HG03280 (cell line): ENCODE measurements at regions not wholly inside any gene's neighbourhood (a gene's known extent, or its start where the extent isn't known, plus 50 kb on each side); places are given as distances from the start of the nearest gene placed in this dataset.

Experiments
- ATAC-seq: cut with Tn5 transposase; IDR thresholded peaks from one replicate; pipeline ENCODE4 v1.9.1; 2021; ENCODE audit warnings: mild to moderate bottlenecking, moderate library complexity; ENCODE audit not compliant: unreplicated experiment

- no peak for ATAC-seq
Observed at GRCh38 chr9:108618906-108619550, 236.8 kb downstream of the ACTL7B start.

GRCh38 chr9:108617676-108618075, 238.1 kb downstream of the ACTL7B start:
- ATAC-seq: no peak

DNA sequence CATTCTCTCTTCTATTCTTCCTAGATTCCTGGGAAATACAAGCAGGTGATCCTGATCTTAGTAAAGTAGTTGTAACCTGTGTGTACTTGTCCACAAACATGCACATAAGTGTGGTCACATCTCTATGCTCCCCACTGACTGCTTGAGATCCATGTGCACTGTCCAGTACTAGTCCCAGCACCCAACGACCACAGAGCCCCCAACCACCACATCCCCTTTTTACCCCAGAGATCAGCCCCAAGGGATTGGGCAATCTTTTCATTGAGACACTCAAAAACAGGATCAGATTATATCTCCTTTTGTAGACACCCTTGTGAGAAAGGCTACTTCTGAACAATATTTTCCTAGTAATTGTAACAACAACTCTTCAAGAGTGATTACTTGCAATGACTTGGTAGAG, 240.6 kb downstream of the ACTL7B start:
- ATAC-seq: no peak

DNA sequence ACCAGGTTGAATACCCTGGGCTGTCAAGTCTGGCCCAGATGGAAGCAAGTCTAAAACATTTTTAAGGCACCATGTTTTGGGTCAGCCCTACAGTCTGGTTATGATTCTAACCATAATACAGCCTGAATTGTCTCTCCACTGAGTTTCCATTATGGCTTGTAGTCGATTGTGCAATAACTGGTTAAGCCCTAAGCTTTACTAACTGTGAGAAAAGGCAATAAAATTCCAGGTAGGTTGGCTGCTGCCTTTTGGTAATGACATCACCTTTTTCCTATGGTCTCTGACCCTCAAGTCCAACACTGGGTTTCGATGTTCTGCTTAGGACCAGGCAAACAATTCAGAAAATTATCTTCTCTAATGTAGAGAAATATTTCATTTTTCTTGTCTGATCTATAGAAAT, 243.3 kb downstream of the ACTL7B start:
- no peak for ATAC-seq

DNA sequence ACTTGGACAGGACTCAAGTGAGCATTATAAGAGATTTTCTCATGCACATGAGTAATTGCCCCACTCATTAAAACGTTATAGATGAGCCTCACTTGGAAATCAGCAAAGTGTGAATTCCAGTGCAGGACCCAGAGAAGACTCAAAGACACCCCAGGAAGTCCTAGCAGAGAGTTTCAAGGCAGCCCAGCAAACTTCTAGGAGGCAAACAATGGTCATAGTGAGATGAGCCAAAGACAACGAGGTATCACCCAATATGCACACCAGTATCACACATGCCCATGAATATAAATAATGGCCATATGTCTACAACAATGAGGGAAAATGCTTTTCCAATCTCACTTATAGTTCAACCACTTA, 245.9 kb downstream of the ACTL7B start:
- no peak for ATAC-seq

GRCh38 chr9:108609227-108609896, 246.4 kb downstream of the ACTL7B start:
- ATAC-seq: no peak

- no peak for ATAC-seq
Observed at GRCh38 chr9:108607607-108608006, 248.2 kb downstream of the ACTL7B start.

DNA sequence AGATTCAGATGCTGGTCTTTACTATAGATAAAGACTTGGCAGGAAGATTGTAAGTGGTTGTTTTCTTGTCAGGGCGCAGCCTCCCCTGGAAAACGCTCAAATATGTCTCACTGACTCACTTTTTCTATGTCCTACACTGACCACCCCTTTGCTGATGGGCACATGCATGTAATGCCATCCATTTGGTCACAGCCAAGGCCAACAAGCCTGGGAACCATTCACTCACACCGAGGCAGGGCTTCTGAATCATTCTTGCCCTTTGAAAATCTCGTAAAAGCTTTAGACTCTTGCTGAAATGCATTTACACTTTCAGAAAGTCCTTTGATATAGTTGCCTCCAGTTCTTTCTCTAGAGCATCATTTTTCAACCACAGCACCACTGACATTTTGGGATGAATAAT, 249.4 kb downstream of the ACTL7B start:
- ATAC-seq: no peak

GRCh38 chr9:108603141-108603540, 252.6 kb downstream of the ACTL7B start:
- ATAC-seq: no peak

DNA sequence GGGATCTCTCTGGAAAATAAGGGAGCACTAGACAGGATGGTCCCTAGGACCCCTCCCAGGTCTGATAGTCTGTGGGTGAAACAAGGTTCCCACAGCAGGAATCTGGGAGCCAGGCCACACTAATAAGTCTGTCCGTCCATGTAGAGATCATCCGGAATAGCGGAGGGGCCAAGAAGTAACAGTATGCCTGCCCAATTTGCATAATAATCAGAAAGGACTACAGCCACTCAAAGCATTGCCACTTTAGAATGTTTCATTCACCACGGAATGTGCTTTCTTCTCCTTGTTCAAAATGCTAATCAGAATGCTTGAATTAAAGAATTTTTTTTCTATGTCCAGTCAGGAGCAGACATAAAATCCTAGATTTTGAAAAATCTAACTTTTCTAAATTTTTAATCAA, 254.9 kb downstream of the ACTL7B start:
- no peak for ATAC-seq

GRCh38 chr9:108599571-108599970, 256.2 kb downstream of the ACTL7B start:
- no peak for ATAC-seq

GRCh38 chr9:108591121-108591520, 264.7 kb downstream of the ACTL7B start:
- no peak for ATAC-seq

DNA sequence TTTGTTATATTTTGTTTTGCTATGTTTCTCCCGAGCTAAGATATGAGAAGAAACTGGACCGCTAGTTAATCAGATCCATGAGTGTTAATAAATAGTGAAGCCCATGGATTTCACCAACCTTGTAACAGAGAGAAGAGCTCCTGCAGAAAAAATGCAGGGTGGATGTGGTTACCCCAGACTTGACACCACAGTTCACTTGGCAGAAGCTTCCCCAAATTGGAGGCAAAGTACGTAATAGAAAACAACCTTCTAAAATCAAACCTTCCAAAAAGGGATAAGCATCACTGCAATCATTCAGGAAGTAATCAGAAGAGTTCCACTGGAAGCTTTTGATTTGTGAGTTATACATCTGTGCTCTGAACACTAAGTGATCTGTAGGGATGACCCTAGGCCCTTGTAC, 267.5 kb downstream of the ACTL7B start:
- ATAC-seq: no peak

DNA sequence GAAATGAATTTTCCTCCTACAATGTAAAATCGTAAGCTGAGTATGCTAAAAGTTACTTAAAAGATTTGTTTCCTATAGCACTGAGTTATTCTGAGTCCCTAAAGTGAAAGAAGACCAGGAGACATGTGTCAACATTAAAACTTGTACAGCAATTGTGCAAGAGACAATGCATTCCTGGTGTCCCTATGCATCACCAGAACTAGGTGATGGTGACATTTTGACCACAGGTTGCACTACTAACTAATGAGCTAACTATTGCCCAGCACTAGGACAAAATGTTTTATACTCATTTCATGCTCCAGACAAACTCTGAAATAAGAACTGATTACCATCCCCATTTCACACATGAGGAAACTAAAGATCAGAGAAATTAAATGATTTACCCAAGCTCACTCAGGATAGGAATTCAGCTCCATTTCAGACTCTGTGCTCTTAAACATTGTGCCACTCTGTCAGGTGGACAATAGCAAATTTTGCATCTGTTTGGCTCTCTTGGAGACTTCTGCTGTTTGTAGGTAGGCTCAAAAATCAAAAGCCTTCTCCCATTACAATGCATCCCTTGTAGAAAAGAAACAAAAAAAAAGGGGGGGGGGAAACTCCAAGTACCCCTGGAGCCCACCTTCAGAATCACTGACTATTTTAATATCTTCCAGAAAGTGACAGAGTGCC, 269.2 kb downstream of the ACTL7B start:
- ATAC-seq: no peak

GRCh38 chr9:108584860-108585259, 270.9 kb downstream of the ACTL7B start:
- ATAC-seq: no peak

GRCh38 chr9:108582726-108583125, 273.1 kb downstream of the ACTL7B start:
- ATAC-seq: no peak

- no peak for ATAC-seq
Observed at GRCh38 chr9:108579757-108580439, 275.9 kb downstream of the ACTL7B start.

DNA sequence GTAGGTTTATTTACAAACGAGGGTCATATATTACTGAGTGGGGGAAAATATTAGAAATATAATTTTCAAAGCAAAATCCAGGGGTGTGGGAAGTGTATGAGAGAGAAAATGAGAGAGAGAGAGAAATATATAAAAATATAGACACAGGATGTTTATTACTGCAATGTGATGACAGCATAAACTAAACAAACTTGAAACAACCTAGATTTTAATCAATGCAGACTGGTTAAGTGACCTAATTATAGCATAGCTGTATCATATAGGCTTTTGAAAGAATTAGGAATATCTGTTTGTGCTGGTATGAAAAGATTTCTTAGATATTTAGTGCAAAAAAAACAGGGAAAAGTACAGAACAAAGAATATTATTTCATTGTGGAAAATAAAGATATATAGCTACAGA, 280.5 kb downstream of the ACTL7B start:
- ATAC-seq: no peak

GRCh38 chr9:108569624-108570023, 286.2 kb downstream of the ACTL7B start:
- no peak for ATAC-seq

GRCh38 chr9:108568093-108568492, 287.7 kb downstream of the ACTL7B start:
- no peak for ATAC-seq

GRCh38 chr9:108567571-108567970, 288.2 kb downstream of the ACTL7B start:
- ATAC-seq: no peak
